B cell (primary cell): ENCODE measurements at regions not wholly inside any gene's neighbourhood (a gene's known extent, or its start where the extent isn't known, plus 50 kb on each side); places are given as distances from the start of the nearest gene placed in this dataset.
"Not testable (repeated sequence)": the region's sequence is repeated elsewhere in the genome, so short reads cannot be mapped to it uniquely, and the experiment has no call there.

Source experiments
- ATAC-seq: fragments of 200-7000 bp; cut with Tn5 transposase; one replicate; pipeline ENCODE4 v1.10.0; 2021; ENCODE audit warnings: low read depth, mild to moderate bottlenecking, moderate number of reproducible peaks, moderate library complexity
- CTCF ChIA-PET: fragments of 350-600 bp; sonication (Branson Sonifier 250); formaldehyde crosslinking; loops from one replicate; lab custom pipeline; 2021; ENCODE audit warnings: antibody characterized with exemption, inconsistent platforms; lab: Charles Lee
- POLR2A ChIA-PET: fragments of 350-600 bp; sonication (Branson Sonifier 250); formaldehyde crosslinking; loops from one replicate; lab custom pipeline; 2021; ENCODE audit warnings: antibody characterized with exemption; lab: Charles Lee
- DNase-seq: peaks from one replicate; pipeline ENCODE4 v3.0.0; 2013
- H2AFZ ChIP-seq: 2 replicates; pipeline ENCODE4 v1.6.1; 2012; ENCODE audit warnings: mild to moderate bottlenecking, low read depth, low read length; ENCODE audit not compliant: insufficient read depth, poor library complexity, severe bottlenecking
- H3K27ac ChIP-seq, 2 donors: 1 replicate in 1 of 2; 2 replicates in 1 of 2; pipeline ENCODE4 v1.5.1; 2012 to 2013; ENCODE audit warnings: low read length in 2 of 2, mild to moderate bottlenecking in 2 of 2, moderate library complexity in 1 of 2
- H3K27me3 ChIP-seq, 4 experiments: fragments of 200-600 bp in 1 of 4; sonication (generic) in 1 of 4; replicated peaks in 1 of 4; 1 replicate in 2 of 4; 2 replicates in 2 of 4; pipeline versions ENCODE4 v1.6.1 to v1.7.0; 2013 to 2016; ENCODE audit warnings: low read length in 3 of 4, mild to moderate bottlenecking in 2 of 4, mixed read lengths in 1 of 4, moderate library complexity in 1 of 4; ENCODE audit not compliant: insufficient read depth in 4 of 4, control insufficient read depth in 3 of 4; ENCODE audit errors: control extremely low read depth in 1 of 4
- H3K36me3 ChIP-seq, 2 experiments: replicated peaks in 1 of 2; 1 replicate in 1 of 2; 2 replicates in 1 of 2; pipeline versions ENCODE4 v1.6.1 to v1.7.1; 2013; ENCODE audit warnings: low read length in 1 of 2; ENCODE audit not compliant: insufficient read depth in 2 of 2, control insufficient read depth in 1 of 2; ENCODE audit errors: control extremely low read depth in 1 of 2, extremely low read depth in 1 of 2
- H3K4me1 ChIP-seq, 2 donors: fragments of 200-600 bp in 1 of 2; sonication (generic) in 1 of 2; 1 replicate in 1 of 2; 2 replicates in 1 of 2; pipeline versions ENCODE4 v1.5.1 to v1.6.1; 2013 to 2017; ENCODE audit warnings: low read length in 2 of 2; ENCODE audit not compliant: control insufficient read depth in 2 of 2, insufficient read depth in 2 of 2
- H3K4me2 ChIP-seq: replicated peaks from 2 replicates; pipeline ENCODE3; 2012; ENCODE audit warnings: mild to moderate bottlenecking, low read depth, low read length; ENCODE audit not compliant: poor library complexity, severe bottlenecking
- H3K4me3 ChIP-seq, 5 experiments: fragments of 200-600 bp in 1 of 5; sonication (generic) in 1 of 5; 1 replicate in 3 of 5; 2 replicates in 2 of 5; pipeline versions ENCODE4 v1.5.1 to v1.7.0; 2011 to 2016; ENCODE audit warnings: low read length in 4 of 5, mild to moderate bottlenecking in 4 of 5, low read depth in 2 of 5, control low read depth in 1 of 5, moderate library complexity in 1 of 5; ENCODE audit not compliant: insufficient read depth in 1 of 5; ENCODE audit errors: control extremely low read depth in 1 of 5, extremely low read depth in 1 of 5
- H3K79me2 ChIP-seq: fragments of 200-600 bp; sonication (generic); one replicate; pipeline ENCODE4 v1.6.0; 2016; ENCODE audit warnings: low read length; ENCODE audit not compliant: control insufficient read depth, insufficient read depth
- H3K9ac ChIP-seq: fragments of 200-600 bp; sonication (generic); 2 replicates; pipeline ENCODE4 v1.6.1; 2017; ENCODE audit warnings: mild to moderate bottlenecking, low read length, moderate library complexity
- H3K9me3 ChIP-seq, 3 donors: one replicate each; pipeline versions ENCODE4 v1.6.1 to v1.7.1; 2013; ENCODE audit warnings: low read length in 2 of 3; ENCODE audit not compliant: control insufficient read depth in 2 of 3, insufficient read depth in 1 of 3; ENCODE audit errors: control extremely low read depth in 1 of 3
- H4K20me1 ChIP-seq: 2 replicates; pipeline ENCODE4 v1.6.0; 2012; ENCODE audit warnings: mild to moderate bottlenecking, low read length; ENCODE audit not compliant: insufficient read depth, control insufficient read depth, poor library complexity, severe bottlenecking
- H3K27ac Mint-ChIP-seq: one replicate; pipeline ENCODE4 v1.8.0; 2021; ENCODE audit warnings: mixed read lengths
- H3K27me3 Mint-ChIP-seq: one replicate; pipeline ENCODE4 v1.8.0; 2021; ENCODE audit warnings: mixed read lengths
- H3K4me1 Mint-ChIP-seq: one replicate; pipeline ENCODE4 v1.8.0; 2021; ENCODE audit warnings: mixed read lengths
- H3K4me3 Mint-ChIP-seq: one replicate; pipeline ENCODE4 v1.8.0; 2021; ENCODE audit warnings: mixed read lengths
- H3K9me3 Mint-ChIP-seq: one replicate; pipeline ENCODE4 v1.8.0; 2022; ENCODE audit warnings: mixed read lengths; ENCODE audit not compliant: insufficient read depth
- EZH2 ChIP-seq: IDR thresholded peaks from 2 replicates; pipeline ENCODE4 v1.6.1; 2012; ENCODE audit warnings: borderline replicate concordance, low read depth, mild to moderate bottlenecking, moderate library complexity, low read length; ENCODE audit not compliant: insufficient read depth, poor library complexity, severe bottlenecking
- WGBS: methylation state at CpG from one replicate; pipeline ENCODE4 v1.1.5; 2013; ENCODE audit warnings: missing lambda C conversion rate; ENCODE audit not compliant: insufficient coverage; 5-methylcytosine and 5-hydroxymethylcytosine counted together
- intact Hi-C: fragments of 100-400 bp; cut with micrococcal nuclease; formaldehyde crosslinking; loops from one replicate; pipeline ENCODE4 v1.10.0; 2022
- TF ChIP-seq, protein P1 (sequence below): fragments of 200-600 bp; IDR thresholded peaks from one replicate; pipeline ENCODE4 v1.8.0; 2022; ENCODE audit warnings: antibody characterized with exemption, mild to moderate bottlenecking

- intact Hi-C loops: no loop called here
- H3K27ac ChIP-seq: no peak overlapping the region
- no CpG with 5 or more reads among the region's 1 CpG for WGBS
- H3K4me1 ChIP-seq: no peaks in the 10 kb centered on the region
- Mint-ChIP-seq H3K4me1 (no peaks in the 10 kb centered on the region), H3K9me3 (no peaks in the 10 kb centered on the region), H3K4me3 (no peak overlapping the region), H3K27me3 (no peaks in the 10 kb centered on the region), H3K27ac (no peak overlapping the region)
- no peak overlapping the region for H3K4me3 ChIP-seq
- no peaks in the 10 kb centered on the region for H4K20me1 ChIP-seq
- no peaks in the 10 kb centered on the region for H3K36me3 ChIP-seq
- TF ChIP-seq EZH2: no peak
- TF ChIP-seq, protein P1, sequence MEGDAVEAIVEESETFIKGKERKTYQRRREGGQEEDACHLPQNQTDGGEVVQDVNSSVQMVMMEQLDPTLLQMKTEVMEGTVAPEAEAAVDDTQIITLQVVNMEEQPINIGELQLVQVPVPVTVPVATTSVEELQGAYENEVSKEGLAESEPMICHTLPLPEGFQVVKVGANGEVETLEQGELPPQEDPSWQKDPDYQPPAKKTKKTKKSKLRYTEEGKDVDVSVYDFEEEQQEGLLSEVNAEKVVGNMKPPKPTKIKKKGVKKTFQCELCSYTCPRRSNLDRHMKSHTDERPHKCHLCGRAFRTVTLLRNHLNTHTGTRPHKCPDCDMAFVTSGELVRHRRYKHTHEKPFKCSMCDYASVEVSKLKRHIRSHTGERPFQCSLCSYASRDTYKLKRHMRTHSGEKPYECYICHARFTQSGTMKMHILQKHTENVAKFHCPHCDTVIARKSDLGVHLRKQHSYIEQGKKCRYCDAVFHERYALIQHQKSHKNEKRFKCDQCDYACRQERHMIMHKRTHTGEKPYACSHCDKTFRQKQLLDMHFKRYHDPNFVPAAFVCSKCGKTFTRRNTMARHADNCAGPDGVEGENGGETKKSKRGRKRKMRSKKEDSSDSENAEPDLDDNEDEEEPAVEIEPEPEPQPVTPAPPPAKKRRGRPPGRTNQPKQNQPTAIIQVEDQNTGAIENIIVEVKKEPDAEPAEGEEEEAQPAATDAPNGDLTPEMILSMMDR: no peak
- POLR2A ChIA-PET: no interaction called here
- ATAC-seq (no peak), DNase-seq (no peak)
- H3K27me3 ChIP-seq: no peaks in the 10 kb centered on the region
- no peaks in the 10 kb centered on the region for H3K9me3 ChIP-seq
- H3K9ac ChIP-seq: no peak overlapping the region
- H3K4me2 ChIP-seq: no peak overlapping the region
- H2AFZ ChIP-seq: no peak overlapping the region
- CTCF ChIA-PET: no interaction called here
- no peaks in the 10 kb centered on the region for H3K79me2 ChIP-seq
Measured at GRCh38 chrX:76821276-76821675, 393.8 kb downstream of the MAGEE1 start.

GRCh38 chrX:76827672-76828071 lies 400.2 kb downstream of the MAGEE1 start:
- Histone ChIP-seq H2AFZ (no peak overlapping the region), H3K4me3 (no peak overlapping the region), H3K9me3 (no peaks in the 10 kb centered on the region), H3K79me2 (no peaks in the 10 kb centered on the region), H3K27ac (no peak overlapping the region), H3K36me3 (no peaks in the 10 kb centered on the region), H3K4me2 (no peak overlapping the region), H3K9ac (no peak overlapping the region), H3K4me1 (no peaks in the 10 kb centered on the region), H3K27me3 (no peaks in the 10 kb centered on the region), H4K20me1 (no peaks in the 10 kb centered on the region)
- H3K27ac Mint-ChIP-seq: no peak overlapping the region
- WGBS: no CpG with 5 or more reads among the region's 1 CpG
- H3K4me1 Mint-ChIP-seq: no peaks in the 10 kb centered on the region
- no peak overlapping the region for H3K4me3 Mint-ChIP-seq
- TF ChIP-seq, protein P1: no peak
- no peak for TF ChIP-seq EZH2
- ATAC-seq (no peak), DNase-seq (no peak)
- no peaks in the 10 kb centered on the region for H3K9me3 Mint-ChIP-seq
- H3K27me3 Mint-ChIP-seq: no peaks in the 10 kb centered on the region
- ChIA-PET POLR2A (no interaction called here), CTCF (no interaction called here)
- intact Hi-C loops: no loop called here

GRCh38 chrX:76840902-76841301 lies 413.4 kb downstream of the MAGEE1 start:
- H3K79me2 ChIP-seq, H3K27me3 ChIP-seq, H2AFZ ChIP-seq, H3K27ac Mint-ChIP-seq, H4K20me1 ChIP-seq, H3K9me3 ChIP-seq, H3K4me3 ChIP-seq, H3K9me3 Mint-ChIP-seq, intact Hi-C loops, H3K4me3 Mint-ChIP-seq, H3K9ac ChIP-seq, DNase-seq, H3K27ac ChIP-seq, H3K4me1 Mint-ChIP-seq, H3K4me1 ChIP-seq, ATAC-seq, H3K27me3 Mint-ChIP-seq, POLR2A ChIA-PET, H3K4me2 ChIP-seq, CTCF ChIA-PET, H3K36me3 ChIP-seq: not testable (repeated sequence)
- WGBS: 51% methylated on average over 12 of the region's 16 CpGs
